SH-SY5Y (cell line): ENCODE measurements at regions not wholly inside any gene's neighbourhood (a gene's known extent, or its start where the extent isn't known, plus 50 kb on each side); places are given as distances from the start of the nearest gene placed in this dataset.

Experiments
- GATA2 ChIP-seq: IDR thresholded peaks from 2 replicates; pipeline ENCODE4 v1.6.1; 2011; ENCODE audit warnings: mild to moderate bottlenecking, low read depth, low read length
- GATA3 ChIP-seq: IDR thresholded peaks from 2 replicates; pipeline ENCODE4 v1.6.1; 2011; ENCODE audit warnings: low read depth, mild to moderate bottlenecking, low read length, moderate library complexity

GRCh38 chr7:138205614-138206150, 129.4 kb downstream of the AKR1D1 start:
- TF ChIP-seq GATA3 (no peak), GATA2 (no peak)

DNA sequence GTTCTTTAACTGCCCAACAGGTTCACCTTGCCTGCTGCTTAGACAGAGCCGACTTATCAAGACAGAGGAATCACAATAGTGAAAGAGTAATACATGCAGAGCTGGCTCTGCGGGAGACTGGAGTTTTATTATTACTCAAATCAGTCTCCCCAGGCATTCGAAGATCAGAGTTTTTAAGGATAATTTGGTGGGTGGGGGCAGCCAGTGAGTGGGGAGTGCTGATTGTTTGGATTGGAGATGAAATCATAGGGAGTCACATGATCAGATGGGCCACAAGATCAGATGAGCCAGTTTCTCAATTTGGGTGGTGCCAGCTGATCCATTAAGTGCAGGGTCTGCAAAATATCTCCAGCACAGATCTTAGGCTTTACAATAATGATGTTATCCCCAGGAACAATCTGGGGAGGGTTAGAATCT, 131.3 kb downstream of the AKR1D1 start:
- TF ChIP-seq GATA2 (peak; percentile 83), GATA3 (peak; percentile 63; the same call in 1 of the 2 replicates)

GRCh38 chr7:138208142-138208570, 131.9 kb downstream of the AKR1D1 start:
- TF ChIP-seq GATA2 (no peak), GATA3 (no peak)

DNA sequence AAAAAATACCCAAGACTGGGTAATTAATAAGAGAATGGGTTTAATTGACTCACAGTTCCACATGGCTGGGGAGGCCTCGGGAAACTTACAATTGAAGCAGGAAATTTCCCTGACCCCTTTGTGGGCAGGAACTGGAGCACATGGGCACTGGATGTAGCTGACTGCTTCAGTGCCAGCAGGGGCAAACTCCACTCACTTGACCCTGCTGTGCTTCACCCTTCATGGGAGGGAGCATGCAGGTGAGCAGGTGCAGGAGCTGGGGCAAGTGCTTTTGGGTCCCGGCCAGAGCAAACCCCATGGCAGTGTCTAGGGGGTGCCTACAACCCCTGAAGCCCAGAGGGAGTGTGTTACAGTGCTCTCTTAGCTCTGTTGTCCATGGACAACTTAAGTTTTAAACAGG, 132.6 kb downstream of the AKR1D1 start:
- TF ChIP-seq GATA3 (no peak), GATA2 (no peak)

DNA sequence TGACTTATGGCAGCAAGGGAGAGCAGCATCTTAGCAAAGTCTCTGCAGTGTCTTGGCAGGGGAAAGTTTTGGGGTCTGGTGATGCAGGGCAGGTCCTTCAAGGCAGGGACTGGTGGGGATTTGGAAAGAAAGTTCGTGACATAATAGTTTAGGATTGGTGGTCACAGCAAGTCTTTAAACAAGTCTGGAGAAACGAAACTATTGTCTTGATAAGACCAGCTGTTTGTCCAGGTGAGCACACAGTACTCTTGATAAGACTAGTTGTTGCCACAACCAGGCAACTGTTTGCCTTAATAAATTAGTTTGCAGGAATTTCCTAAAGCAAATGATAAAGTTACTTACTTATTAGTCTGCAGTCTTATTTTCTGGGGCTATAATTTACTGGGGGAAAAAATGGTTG, 136.1 kb downstream of the AKR1D1 start:
- TF ChIP-seq GATA2 (no peak), GATA3 (no peak)

DNA sequence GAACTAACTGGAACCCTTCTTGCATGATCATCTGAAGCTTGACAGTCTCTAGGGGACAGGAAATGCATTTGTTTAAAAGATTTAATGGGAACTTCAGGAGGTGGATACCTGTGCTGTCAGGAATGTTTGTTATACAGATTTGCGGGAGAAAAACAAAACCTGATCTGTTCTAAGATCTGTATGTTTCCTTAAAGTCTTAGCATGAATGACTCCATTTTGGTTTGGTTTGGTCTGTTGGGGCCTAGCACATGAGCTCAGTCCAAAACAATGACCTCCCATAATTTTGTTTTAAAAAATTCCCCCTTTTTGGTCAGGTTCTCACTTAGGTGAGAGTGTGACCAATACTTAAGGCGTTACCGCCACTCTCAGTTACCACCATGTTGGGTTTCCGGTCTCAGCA, 138.7 kb downstream of the AKR1D1 start:
- no peak for TF ChIP-seq GATA3
- TF ChIP-seq GATA2 = no peak

DNA sequence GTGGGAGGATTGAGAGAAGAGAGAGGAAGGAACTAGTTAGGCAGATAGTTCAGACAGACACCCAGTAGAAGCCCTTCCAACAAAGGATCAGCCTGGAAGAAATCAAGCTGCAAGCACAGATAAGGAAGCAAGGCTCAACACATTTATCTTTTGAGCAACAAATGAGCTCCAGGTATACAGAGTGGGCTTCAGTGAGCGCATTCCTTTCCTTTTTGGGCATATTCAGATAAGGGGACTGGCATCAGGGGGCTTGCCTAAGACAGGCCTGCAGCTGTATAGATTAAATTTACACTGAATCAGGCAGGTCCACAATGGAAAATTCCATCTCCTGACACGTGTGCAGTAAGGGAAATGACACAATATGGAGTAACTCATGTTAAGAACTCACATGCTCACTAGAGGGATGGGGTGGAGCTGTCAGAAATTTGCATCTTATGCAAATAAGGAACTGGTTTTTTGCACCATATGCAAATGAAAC, 147.2 kb downstream of the AKR1D1 start:
- no peak for TF ChIP-seq GATA3
- no peak for TF ChIP-seq GATA2

GRCh38 chr7:138226001-138226476, 149.8 kb downstream of the AKR1D1 start:
- TF ChIP-seq GATA3 = no peak

GRCh38 chr7:138226745-138227279, 150.6 kb downstream of the AKR1D1 start:
- TF ChIP-seq GATA3 (no peak), GATA2 (no peak)

GRCh38 chr7:138228119-138228518, 151.9 kb downstream of the AKR1D1 start:
- no peak for TF ChIP-seq GATA3
- TF ChIP-seq GATA2 = no peak

DNA sequence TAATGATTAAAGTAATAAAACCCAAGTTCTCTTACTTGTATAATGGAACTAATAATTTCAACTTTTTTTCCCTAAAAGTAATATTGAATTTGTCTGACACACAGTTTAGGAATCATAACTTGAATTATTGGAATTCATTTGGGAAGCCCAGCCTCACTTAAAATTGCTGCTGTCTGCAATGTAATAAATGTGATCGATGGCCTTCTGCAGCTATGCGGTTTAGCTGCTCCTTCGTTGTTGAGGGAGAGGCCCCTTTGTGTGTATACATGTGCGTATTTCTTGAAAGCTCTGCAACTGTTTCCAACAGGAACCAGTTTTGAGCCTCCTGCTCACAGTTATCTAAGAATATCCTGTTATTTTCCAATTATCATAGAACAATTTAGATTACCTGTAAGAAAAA, 152.5 kb downstream of the AKR1D1 start:
- TF ChIP-seq GATA3 (no peak), GATA2 (no peak)

GRCh38 chr7:138233189-138233588, 156.9 kb downstream of the AKR1D1 start:
- TF ChIP-seq GATA2 = no peak
- TF ChIP-seq GATA3 = no peak

- no peak for TF ChIP-seq GATA3
- no peak for TF ChIP-seq GATA2
Observed at GRCh38 chr7:138235207-138235606, 158.9 kb downstream of the AKR1D1 start.

- no peak for TF ChIP-seq GATA3
Observed at GRCh38 chr7:138237995-138238394, 161.7 kb downstream of the AKR1D1 start.

DNA sequence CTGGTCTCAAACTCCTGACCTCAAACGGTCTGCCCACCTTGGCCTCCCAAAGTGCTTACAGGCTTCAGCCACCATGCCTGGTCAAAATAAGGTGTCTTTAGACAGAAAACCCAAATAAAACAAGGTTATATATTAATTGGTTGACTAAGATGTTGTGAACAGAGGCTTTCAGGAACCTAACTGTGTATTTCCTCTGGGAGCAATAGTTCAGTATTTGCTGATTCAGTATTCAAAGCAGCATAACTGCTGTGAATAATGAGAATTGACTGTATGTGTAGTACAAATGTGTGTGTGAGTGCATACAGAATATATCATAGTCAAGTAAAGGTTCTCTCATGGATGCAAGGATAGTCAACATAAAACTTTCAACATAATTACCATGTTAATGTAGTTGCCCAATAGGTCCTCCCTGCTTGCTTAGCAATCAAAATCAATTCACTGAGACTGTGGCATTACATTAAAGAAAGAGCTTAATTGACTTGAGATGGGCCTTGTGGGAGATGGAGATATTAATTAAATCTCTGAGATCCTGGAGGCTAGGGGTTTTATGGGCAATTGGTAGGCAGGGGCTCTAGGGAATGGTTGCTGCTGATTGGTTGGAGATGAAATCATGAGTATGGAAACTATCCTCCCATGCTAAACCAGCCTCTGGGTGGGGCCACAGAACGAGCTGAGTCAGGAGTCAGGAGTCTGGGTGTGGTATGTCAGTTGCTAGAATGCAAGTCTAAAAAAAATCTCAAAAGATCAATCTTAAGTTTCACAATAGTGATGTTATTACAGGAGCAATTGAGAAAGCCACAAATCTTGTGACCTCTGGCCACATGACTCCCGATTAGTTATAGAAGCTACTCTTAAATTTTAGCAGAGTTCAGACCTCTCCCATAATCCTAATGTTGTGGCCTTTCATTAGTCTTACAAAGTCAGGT, 162.7 kb downstream of the AKR1D1 start:
- TF ChIP-seq GATA3 = no peak
- no peak for TF ChIP-seq GATA2

DNA sequence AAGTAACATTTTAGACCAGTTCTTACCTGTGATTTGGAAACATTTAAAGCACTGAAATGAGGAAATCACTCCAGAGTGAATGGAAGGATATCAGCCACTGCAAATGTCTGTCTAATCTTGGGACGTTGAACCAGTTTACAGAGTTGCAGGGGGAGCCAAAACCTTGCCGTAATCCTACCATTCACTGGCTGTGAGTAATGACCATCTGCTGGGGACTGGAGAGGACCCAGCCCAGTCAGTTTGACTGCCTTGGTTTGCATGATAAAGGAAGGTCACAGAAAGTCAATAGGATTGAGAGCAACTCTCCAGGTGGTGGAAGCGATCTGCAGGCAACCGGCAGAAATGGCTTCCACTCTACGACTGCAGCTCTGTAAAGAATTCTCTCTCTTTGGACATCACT, 167.2 kb downstream of the AKR1D1 start:
- TF ChIP-seq GATA2 (no peak), GATA3 (no peak)
